ENCODE measurements at regions not wholly inside any gene's neighbourhood (a gene's known extent, or its start where the extent isn't known, plus 50 kb on each side); places are given as distances from the start of the nearest gene placed in this dataset.
"Not testable (repeated sequence)": the region's sequence is repeated elsewhere in the genome, so short reads cannot be mapped to it uniquely, and the experiment has no call there.

GRCh38 chr1:2950926-2951305 lies 70.4 kb upstream of the ACTRT2 start:
- DNase-seq (ENCODE audit: low read depth), result no peak

- no peak for DNase-seq (ENCODE audit: low read depth)
These were observed 69.4 kb upstream of the ACTRT2 start for GRCh38 chr1:2951856-2952255.

- DNase-seq (ENCODE audit: low read depth), result no peak
These were observed 68.9 kb upstream of the ACTRT2 start for GRCh38 chr1:2952371-2952770.

- no peak for DNase-seq (ENCODE audit: low read depth)
These were observed 68.3 kb upstream of the ACTRT2 start for GRCh38 chr1:2952992-2953391.

- DNase-seq (ENCODE audit: low read depth), result no peak
These were observed 67.5 kb upstream of the ACTRT2 start for GRCh38 chr1:2953688-2954285.

GRCh38 chr1:2955652-2956051 lies 65.6 kb upstream of the ACTRT2 start:
- DNase-seq (ENCODE audit: low read depth), result no peak

- DNase-seq (ENCODE audit: low read depth), result no peak
These were observed 64.7 kb upstream of the ACTRT2 start for GRCh38 chr1:2956576-2956975.

GRCh38 chr1:2957329-2957728 lies 63.9 kb upstream of the ACTRT2 start:
- DNase-seq (ENCODE audit: low read depth), result no peak

- DNase-seq (ENCODE audit: low read depth), result not testable (repeated sequence)
These were observed 61.4 kb upstream of the ACTRT2 start for GRCh38 chr1:2959881-2960280.

- no peak for DNase-seq (ENCODE audit: low read depth)
These were observed 60.2 kb upstream of the ACTRT2 start for GRCh38 chr1:2961081-2961480.

- no peak for DNase-seq (ENCODE audit: low read depth)
These were observed 59.6 kb upstream of the ACTRT2 start for GRCh38 chr1:2961661-2962060.

GRCh38 chr1:2962061-2962460 lies 59.2 kb upstream of the ACTRT2 start:
- no peak for DNase-seq (ENCODE audit: low read depth)

GRCh38 chr1:2962541-2962940 lies 58.7 kb upstream of the ACTRT2 start:
- no peak for DNase-seq (ENCODE audit: low read depth)

GRCh38 chr1:2962946-2963345 lies 58.3 kb upstream of the ACTRT2 start:
- no peak for DNase-seq (ENCODE audit: low read depth)

- no peak for DNase-seq (ENCODE audit: low read depth)
These were observed 55.6 kb upstream of the ACTRT2 start for GRCh38 chr1:2965676-2966075.

- no peak for DNase-seq (ENCODE audit: low read depth)
These were observed 54.6 kb upstream of the ACTRT2 start for GRCh38 chr1:2966449-2967328.

GRCh38 chr1:2967329-2967725 lies 53.9 kb upstream of the ACTRT2 start:
- DNase-seq (ENCODE audit: low read depth), result no peak

- no peak for DNase-seq (ENCODE audit: low read depth)
These were observed 53.4 kb upstream of the ACTRT2 start for GRCh38 chr1:2967881-2968280.

- no peak for DNase-seq (ENCODE audit: low read depth)
These were observed 52.8 kb upstream of the ACTRT2 start for GRCh38 chr1:2968471-2968881.

- DNase-seq (ENCODE audit: low read depth), result no peak
These were observed 52.0 kb upstream of the ACTRT2 start for GRCh38 chr1:2969011-2969844.

- no peak for DNase-seq (ENCODE audit: low read depth)
These were observed 51.4 kb upstream of the ACTRT2 start for GRCh38 chr1:2969845-2970291.

- DNase-seq (ENCODE audit: low read depth), result no peak
These were observed 50.8 kb upstream of the ACTRT2 start for GRCh38 chr1:2970311-2971071.
